Right atrium auricular region (tissue), 2 donors: ENCODE measurements at regions not wholly inside any gene's neighbourhood (a gene's known extent, or its start where the extent isn't known, plus 50 kb on each side); places are given as distances from the start of the nearest gene placed in this dataset.

Experiments
- DNase-seq: peaks from one replicate; pipeline ENCODE4 v3.0.0-alpha.2; 2019; ENCODE audit warnings: low spot score
- H3K27ac ChIP-seq, 2 donors: fragments of 200-600 bp; sonication (generic); 1 replicate in 1 of 2; 2 replicates in 1 of 2; pipeline ENCODE4 v1.5.1; 2016 to 2019
- H3K27me3 ChIP-seq, 2 donors: fragments of 200-600 bp; sonication (generic); one replicate each; pipeline versions ENCODE4 v1.5.1 to v1.6.0; 2017 to 2019
- H3K36me3 ChIP-seq: fragments of 200-600 bp; sonication (generic); one replicate; pipeline ENCODE4 v1.5.1; 2016
- H3K4me1 ChIP-seq, 2 donors: fragments of 200-600 bp; sonication (generic); one replicate each; pipeline versions ENCODE4 v1.5.1 to v1.6.0; 2017 to 2019
- H3K4me3 ChIP-seq, 2 donors: fragments of 200-600 bp; sonication (generic); 1 replicate in 1 of 2; 2 replicates in 1 of 2; pipeline ENCODE4 v1.5.1; 2017 to 2019; ENCODE audit warnings: mild to moderate bottlenecking in 1 of 2, moderate library complexity in 1 of 2
- H3K9me3 ChIP-seq, 2 donors: fragments of 200-600 bp; sonication (generic); one replicate each; pipeline ENCODE4 v1.5.1; 2019
- CTCF ChIP-seq, 2 donors: fragments of 200-600 bp; sonication (generic); IDR thresholded peaks; one replicate each; pipeline ENCODE4 v1.5.1; 2019; ENCODE audit warnings: antibody characterized with exemption in 2 of 2

GRCh38 chr1:187415065-187415464 is 586.3 kb downstream of the PLA2G4A start:
- H3K27ac ChIP-seq, result no peak overlapping the region
- H3K4me1 ChIP-seq, result no peaks in the 10 kb centered on the region
- no peak for TF ChIP-seq CTCF (IDR thresholded peaks at IDR 0.05)

GRCh38 chr1:187417520-187417919 is 588.8 kb downstream of the PLA2G4A start:
- no peak for TF ChIP-seq CTCF (IDR thresholded peaks at IDR 0.05)
- H3K4me1 ChIP-seq, result no peaks in the 10 kb centered on the region
- H3K9me3 ChIP-seq, result no peaks in the 10 kb centered on the region
- no peak overlapping the region for H3K4me3 ChIP-seq
- H3K36me3 ChIP-seq, result no peaks in the 10 kb centered on the region
- DNase-seq, result no peak
- H3K27ac ChIP-seq, result no peak overlapping the region
- no peaks in the 10 kb centered on the region for H3K27me3 ChIP-seq

More at GRCh38 chr1:187415065-187415464, 586.3 kb downstream of the PLA2G4A start:
- Histone ChIP-seq H3K9me3 (no peaks in the 10 kb centered on the region), H3K4me3 (no peak overlapping the region), H3K27me3 (no peaks in the 10 kb centered on the region), H3K36me3 (no peaks in the 10 kb centered on the region)
- DNase-seq, result no peak

- Histone ChIP-seq H3K4me1 (no peaks in the 10 kb centered on the region), H3K27ac (no peak overlapping the region), H3K4me3 (no peak overlapping the region), H3K9me3 (no peaks in the 10 kb centered on the region), H3K27me3 (no peaks in the 10 kb centered on the region), H3K36me3 (no peaks in the 10 kb centered on the region)
- DNase-seq, result no peak
- TF ChIP-seq CTCF (IDR thresholded peaks at IDR 0.05), result no peak
Measured at GRCh38 chr1:187433598-187433997, 604.8 kb downstream of the PLA2G4A start.

- Histone ChIP-seq H3K27me3 (no peaks in the 10 kb centered on the region), H3K27ac (no peak overlapping the region), H3K4me1 (no peaks in the 10 kb centered on the region), H3K9me3 (no peaks in the 10 kb centered on the region), H3K36me3 (no peaks in the 10 kb centered on the region), H3K4me3 (no peak overlapping the region)
- no peak for TF ChIP-seq CTCF (IDR thresholded peaks at IDR 0.05)
- no peak for DNase-seq
Measured at GRCh38 chr1:187442603-187443002, 613.9 kb downstream of the PLA2G4A start.

GRCh38 chr1:187443939-187444338 is 615.2 kb downstream of the PLA2G4A start:
- Histone ChIP-seq H3K27me3 (no peaks in the 10 kb centered on the region), H3K4me1 (no peaks in the 10 kb centered on the region), H3K27ac (no peak overlapping the region), H3K9me3 (no peaks in the 10 kb centered on the region), H3K4me3 (no peak overlapping the region), H3K36me3 (no peaks in the 10 kb centered on the region)
- DNase-seq, result no peak
- TF ChIP-seq CTCF (IDR thresholded peaks at IDR 0.05), result no peak

- no peaks in the 10 kb centered on the region for H3K36me3 ChIP-seq
- no peak for DNase-seq
- TF ChIP-seq CTCF (IDR thresholded peaks at IDR 0.05), result no peak
Measured at GRCh38 chr1:187445066-187445465, 616.3 kb downstream of the PLA2G4A start.

More at GRCh38 chr1:187445066-187445465, 616.3 kb downstream of the PLA2G4A start:
- Histone ChIP-seq H3K27me3 (no peaks in the 10 kb centered on the region), H3K4me1 (no peaks in the 10 kb centered on the region), H3K27ac (no peak overlapping the region), H3K4me3 (no peak overlapping the region), H3K9me3 (no peaks in the 10 kb centered on the region)
